HG03565 (cell line): ENCODE measurements at regions not wholly inside any gene's neighbourhood (a gene's known extent, or its start where the extent isn't known, plus 50 kb on each side); places are given as distances from the start of the nearest gene placed in this dataset.

Experiments
- ATAC-seq: cut with Tn5 transposase; IDR thresholded peaks from one replicate; pipeline ENCODE4 v1.9.1; 2021; ENCODE audit warnings: mild to moderate bottlenecking, moderate library complexity; ENCODE audit not compliant: unreplicated experiment

DNA sequence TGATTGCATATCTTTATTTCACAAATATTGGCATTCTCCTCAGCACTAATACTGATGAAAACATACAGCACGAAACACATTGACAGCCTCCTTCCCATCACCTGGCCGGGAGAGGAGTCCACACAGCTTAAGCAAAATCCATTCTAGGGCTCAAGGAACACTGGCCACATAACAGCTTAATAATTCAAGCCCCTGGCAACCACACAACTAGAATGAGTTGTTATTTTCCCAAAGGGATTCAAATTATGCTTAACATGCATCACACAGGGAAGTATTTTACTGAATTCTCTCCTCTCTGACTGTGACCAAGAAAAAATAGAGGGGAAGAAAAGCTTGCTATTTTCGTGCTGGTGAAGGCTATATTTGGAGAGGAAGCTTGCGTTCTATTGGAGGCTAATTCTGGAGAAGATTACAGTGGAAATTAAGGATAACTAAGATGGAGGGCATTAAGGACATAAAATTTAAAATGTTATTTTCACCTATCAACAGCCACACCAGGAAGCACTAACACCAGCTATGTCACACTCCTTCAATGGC lies 198.5 kb downstream of the ADGRG6 start:
- ATAC-seq, result no peak

DNA sequence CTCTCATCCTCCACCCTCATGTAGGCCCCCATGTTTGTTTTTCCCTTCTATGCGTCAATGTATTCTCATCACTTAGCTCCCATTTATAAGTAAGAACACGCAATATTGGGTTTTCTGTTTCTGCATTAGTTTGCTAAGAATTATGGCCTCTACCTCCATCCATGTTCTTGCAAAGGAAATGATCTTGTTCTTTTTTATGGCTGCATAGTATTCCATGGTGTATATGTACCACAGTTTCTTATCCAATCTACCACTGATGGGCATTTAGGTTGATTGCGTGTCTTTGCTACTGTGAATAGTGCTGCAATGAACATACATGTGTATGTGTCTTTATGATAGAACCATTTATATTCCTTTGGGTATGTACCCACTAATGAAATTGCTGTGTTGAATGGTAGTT lies 200.0 kb downstream of the ADGRG6 start:
- ATAC-seq, result no peak

DNA sequence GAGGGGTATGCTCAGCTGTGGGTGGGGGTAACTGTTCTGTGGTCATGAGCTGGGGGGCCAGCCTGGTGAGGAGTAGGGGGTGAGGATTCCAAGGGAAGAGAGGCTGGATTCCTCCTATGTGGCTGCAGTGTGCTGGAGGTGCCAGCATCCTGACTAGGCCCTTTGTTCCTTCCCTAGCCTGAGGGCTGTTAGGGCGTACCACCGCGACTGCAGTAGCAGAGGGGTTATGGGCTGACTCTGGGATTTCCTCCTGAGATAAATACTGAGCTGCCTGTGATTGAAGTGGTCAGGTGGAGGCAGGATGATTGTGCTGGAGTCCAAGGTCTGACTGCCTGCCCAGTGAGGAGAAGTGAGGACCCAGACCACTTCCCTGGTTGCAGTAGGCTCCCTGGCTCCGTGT lies 205.3 kb downstream of the ADGRG6 start:
- ATAC-seq, result no peak

DNA sequence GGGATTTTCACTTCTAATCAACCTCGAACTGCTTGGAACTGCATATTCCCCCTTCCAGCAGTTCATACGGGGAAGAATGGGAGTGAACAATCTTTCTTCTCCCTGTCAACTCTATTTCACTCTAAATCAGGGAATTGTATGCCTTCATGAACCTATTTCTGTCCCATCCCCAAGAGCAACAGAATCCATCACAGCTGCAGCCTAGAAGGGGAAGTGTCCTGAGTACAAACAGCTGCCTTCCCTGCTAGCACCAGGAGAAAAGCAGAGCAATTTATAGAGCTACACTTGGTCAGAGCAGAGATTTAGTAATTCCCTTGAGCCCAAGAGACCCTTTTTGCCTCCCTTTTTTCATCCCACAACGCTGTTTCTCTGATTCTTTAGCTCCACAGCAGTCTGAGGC lies 208.4 kb downstream of the ADGRG6 start:
- ATAC-seq, result no peak

DNA sequence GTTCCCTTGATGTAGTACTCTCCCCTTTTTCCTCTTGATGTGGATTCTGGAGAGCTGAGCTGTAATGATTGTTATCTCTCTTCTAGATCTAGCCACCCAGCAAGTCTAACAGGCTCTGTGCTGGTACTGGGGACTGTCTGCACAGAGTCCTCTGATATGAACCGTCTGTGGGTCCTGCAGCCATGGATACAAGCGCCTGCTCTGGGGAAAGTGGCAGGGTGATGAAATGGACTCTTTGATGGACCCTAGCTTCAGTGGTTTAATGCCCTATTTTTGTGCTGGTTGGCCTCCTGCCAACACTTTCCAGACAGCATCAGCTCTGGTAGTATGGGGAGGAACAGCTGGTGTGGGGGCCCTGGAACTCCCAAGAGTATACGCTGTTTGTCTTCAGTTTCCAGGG lies 216.3 kb downstream of the ADGRG6 start:
- no peak for ATAC-seq

DNA sequence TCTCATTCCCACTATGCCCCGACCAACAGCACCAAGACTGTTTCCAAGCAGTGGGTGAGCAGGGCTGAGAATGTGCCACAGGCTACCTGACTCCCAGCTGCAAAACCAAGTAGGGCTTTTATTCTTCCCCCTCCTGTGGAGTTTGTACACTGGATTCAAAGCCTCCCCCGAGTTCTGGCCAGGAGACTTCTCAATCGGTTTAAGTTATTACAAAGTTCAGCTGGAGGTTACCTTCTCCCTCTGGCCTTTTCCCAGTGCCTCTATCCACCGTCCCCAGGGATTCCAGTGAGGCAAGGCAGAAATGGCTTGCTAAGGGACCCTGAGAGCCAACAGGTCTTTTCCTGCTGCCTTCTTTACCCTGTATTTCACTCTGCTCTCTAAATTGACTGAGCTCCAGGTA lies 217.0 kb downstream of the ADGRG6 start:
- no peak for ATAC-seq

DNA sequence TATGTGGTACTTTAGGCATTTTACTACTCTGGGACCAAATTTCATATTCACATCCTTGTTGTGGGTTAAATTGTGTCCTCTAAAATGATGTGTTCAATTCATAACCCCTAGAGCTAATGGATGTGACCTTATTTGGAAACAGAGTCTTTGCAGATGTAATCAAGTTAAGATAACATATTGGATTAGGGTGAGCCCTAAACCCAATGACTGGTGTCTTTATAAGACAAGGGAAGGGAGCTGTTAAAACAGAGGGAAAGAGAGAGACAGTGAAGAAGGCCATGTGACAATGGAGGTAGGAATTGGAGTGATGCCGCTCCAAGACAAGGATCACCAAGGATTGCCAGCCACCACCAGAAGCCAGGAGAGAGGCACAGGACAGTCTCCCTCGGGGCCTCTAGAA lies 220.0 kb downstream of the ADGRG6 start:
- ATAC-seq, result no peak

DNA sequence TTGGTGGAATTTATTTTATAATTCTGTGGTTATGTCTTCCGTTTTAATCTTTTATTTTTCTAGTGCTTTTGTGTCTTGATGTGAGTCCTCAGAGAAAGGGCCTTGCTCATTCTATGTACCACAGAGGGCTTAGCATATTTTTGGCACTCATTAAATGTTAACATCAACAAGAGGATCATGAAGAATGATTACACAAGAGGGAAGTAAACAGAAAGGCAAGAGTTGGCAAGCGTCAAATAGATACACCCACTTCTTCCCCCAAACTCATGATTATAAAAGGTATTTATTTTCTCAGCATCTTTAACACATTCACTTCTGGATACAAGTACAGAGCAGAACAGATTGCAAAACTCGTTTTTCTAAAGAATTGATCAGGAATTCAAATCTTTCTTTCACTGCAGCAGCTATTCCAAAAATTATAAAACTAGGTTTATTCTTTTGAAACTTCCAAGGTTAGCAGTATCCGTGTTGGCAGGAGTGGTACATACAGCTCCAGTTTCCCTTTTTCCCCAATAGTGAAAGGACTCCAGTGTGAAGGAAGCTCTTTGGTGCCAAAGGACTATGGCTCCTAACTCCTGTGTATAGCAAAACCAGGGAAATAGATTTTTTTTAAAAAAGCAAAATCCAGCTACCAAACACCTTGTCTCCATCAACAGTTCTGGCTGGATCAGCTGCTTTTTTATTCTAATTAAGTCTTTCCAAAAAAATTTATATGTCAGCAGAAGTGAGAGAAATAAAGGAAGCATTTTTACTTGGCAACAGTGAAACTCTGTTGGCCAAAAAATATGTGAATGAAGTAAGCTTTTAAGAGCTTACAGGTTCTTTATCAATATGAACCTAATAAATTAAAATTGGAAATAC lies 221.9 kb downstream of the ADGRG6 start:
- ATAC-seq, result no peak

DNA sequence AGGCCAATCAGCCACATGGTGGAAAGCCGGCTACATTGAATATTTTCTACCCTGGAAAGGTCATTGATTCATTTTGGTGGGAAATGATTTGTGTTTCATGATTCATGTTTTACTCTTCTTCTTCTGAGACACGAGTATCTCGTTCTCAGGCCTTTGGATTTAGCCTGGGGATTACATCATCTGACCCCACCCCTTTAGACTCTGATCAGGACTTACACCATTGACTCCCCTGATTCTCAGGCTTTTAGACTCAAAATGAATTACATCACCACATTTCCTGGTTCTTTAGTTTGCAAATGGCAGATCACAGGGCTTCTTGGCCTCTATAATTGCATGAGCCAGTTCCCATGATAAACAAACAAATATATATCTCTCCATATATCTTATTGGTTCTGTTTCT lies 228.8 kb downstream of the ADGRG6 start:
- ATAC-seq, result no peak

DNA sequence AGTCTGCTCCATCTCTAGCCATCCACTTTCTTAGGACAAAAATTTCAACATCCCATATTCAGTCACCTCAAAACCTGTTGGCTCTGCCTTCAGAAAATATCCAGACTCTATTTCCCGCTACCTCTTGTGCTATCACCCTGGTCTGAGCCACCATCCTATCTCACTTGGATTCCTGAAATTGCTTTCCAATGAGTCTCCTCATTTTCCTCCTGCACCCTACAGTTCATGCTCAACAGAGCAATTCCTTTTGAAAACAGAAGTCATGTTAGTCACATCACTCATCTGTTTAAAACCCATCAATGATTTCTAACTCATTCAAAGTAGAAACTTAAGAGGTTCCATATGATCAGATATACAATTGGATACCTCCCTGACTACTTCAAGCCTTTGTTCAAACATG lies 229.9 kb downstream of the ADGRG6 start:
- no peak for ATAC-seq

DNA sequence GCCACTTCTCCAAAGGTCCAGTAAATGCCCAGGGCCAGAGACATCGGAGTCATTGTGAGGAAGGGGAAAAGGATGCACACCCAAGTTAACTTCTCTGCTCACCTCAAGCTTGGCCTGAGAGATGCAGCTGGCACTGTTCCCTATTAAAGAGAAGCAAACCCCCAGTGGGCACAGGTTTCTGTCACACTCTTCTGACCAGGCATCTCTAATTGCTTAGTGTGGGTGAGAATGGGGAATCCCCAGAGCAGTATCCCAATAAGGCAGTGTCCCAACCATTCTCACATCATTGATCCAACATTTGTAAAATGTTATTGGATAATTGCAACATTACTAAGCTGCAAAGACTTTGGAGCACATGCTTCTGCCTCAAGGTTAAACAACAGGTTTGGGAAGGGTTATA lies 232.3 kb downstream of the ADGRG6 start:
- ATAC-seq, result no peak

DNA sequence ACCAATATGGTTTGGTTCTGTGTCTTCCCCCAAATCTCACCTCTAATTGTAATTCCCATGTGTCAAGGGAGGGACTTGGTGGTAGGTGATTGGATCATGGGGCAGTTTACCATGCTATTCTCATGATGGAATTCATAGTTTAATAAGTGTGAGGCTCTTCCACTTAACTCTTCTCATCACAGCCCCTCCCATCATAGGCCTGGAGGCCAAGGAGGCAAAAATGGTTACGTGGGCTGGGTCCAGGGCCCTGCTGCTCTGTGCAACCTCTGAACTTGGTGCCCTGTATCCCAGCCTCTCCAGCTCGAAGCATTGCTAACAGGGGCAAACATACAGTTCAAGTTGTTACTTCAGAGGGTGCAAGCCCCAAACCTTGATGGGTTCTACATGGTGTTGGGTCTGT lies 232.7 kb downstream of the ADGRG6 start:
- ATAC-seq, result no peak

DNA sequence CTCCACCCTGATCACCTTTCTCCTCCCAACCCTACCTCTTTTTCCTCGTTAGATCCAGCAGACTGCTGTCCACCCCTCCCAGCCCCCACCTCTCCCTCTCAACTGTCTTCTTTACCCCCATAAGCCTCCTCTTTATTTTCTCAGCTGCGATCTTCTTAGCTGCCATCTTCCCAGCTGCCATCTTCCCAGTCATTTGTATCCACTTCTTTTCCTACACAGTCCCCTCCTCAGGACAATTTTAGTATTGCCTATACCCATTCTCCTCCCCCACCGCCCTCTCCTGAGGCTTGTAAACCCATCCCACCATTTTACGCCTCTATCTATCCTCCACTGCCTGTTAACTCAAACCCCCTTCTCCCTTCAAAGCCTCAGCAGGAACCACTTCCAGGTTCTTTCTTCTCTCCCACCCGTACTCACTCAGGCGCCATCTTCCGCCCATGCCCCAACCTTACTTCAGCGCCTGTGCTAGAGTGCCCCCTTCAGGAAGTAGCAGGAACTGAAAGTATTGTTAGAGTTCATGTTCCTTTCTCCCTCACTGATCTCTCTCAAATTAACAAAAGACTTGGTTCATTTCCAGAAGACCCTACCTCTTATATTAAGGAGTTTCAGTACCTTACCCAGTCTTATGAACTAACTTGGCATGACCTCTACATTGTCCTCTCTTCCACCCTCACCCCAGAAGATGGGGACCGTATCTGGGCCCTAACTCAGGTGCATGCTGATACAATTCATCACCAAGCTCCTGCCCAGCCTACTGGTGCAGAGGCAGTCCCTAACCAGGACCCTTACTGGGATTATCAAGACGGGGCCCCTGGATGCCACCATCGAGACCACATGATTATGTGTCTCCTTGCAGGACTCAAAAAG lies 236.0 kb downstream of the ADGRG6 start:
- ATAC-seq, result no peak

DNA sequence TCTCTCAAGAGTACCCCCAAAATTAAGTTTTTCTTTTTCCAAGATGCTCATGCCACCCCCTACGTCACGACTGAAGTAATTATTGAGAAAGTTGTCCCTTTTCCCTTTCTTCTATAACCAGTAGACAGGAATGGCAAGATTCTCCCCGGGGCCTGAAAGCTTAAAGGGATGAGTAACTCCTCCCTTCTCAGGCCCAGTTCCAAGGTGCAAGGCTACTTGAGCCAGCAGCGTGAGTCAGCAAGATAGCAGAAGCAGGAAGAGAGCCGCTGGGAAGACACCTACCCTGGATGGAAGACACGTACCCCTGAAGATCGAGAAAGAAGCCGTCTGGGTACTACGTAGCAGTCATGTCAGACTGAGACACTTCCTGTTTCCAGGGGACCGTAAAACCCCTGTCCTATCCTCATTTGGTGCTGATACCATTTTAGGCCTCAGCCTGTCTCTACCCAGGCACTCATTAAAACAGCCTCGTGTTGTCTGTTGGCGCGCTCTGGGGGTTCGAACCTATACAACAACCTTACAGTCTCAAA lies 241.0 kb downstream of the ADGRG6 start:
- ATAC-seq, result no peak

DNA sequence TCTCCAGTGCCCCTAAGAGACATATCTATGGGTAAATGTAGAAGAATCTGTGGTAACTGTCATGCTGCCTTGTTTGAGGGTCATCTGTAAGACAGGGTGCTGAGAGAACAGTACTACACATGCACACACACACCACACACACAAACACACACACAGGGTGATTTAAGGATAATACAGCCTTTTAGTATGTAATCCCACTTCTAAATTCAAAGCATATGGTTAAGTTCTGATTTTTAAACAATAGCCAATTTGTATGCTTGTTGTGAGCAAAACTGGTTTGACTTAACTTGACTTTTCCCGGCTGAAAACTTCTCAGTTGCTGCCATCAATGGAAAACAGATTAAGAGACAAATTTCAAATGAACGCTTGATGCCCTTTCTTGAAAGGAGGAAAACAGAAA lies 241.8 kb downstream of the ADGRG6 start:
- no peak for ATAC-seq

DNA sequence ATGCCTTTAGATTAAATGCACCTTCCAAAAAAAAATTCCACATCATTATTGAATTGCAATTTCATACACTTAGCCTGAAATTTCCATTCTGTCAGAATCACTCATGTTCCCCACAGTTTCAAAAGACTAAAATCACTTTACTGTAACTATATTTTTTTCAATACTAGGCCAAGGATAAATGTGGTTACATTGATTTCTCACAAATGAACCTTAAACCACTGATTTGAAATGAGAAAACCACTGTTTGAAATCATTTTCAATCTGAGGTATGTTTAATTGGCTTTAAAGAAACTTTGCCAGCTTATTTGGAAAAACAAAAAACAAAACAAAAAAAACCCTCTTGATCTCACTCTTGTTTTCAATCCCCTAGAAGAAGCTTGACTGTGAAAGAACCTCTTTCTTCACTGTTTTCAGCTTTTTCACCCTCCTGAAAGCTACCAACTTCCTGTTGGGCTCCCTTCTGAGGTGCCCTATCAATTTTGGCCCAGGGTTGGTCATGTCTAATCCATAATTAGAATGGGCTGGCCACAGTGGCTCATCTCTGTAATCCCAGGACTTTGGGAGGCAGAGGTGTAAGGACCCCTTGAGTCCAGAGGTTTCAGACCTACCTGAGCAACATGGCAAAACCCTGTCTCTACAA lies 242.5 kb downstream of the ADGRG6 start:
- ATAC-seq, result no peak

DNA sequence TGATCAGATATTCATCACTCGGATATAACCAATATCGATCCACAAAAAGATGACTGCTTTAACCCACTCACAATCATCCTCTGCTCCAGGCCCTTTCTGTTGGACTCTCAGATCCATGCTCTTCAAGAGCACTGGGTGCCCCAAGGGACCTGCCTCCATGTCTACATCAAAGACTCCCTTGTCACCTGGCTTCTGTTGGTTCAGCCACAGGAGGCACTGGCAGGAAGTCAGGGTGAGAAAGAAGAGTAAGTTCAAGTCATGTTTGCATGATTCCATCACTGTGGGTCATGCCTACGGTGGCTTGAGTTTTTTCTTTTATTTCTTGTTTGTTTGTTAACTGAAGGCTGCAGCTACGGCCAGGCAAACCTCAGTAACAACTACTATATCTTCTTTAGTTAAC lies 243.3 kb downstream of the ADGRG6 start:
- ATAC-seq, result no peak

DNA sequence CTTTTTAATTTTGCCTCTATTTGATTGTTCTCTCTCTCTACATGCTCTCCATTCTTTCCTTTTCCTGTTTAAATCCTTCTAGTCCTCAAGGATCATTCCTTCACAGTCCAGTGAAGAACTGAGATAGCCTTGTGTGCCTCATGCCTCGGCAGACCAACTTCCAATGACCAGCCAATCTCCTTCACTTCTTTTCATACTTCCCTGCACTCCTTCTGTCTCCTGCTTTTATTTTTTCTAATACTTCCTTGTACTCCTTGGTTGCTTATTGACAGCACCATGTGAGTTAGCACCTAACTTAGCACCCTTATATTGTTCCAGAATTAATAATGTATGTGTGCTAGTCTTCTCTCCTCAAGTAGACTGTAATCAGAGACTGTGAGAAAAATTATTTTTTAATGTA lies 246.8 kb downstream of the ADGRG6 start:
- no peak for ATAC-seq

DNA sequence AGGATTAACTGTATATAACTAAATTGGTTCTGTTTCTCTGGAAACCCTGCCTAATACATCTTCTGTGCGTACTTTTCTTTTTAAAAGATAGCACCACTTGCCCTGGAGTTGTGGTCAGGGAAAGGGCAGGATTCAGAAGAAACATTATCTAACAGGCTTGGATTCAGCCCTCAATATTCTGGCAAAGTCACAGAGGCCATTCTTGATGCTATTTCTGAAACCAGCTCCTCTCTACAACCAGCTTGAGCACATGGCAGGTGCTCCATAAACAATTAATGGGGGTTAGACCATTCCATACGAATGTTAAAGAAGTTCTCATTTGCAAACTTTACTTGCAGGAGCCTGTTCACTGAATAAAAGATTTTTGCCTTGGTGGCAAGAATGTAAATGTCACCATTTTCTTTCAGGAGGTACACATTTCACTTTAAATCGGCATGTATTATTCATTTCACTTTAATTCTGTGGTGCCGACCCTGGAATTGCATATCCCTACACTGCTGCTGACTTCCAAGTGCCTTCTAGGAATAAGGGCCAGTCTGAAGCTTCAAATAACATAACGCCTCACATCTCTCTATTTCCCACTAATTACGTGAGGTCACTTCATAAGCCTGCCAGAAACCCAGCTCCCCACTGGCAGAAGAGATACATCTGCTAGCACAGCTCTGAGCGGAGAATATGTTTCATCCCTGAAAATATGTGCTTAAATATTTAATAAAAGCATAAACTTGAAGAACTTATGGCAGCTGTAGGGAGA lies 248.7 kb downstream of the ADGRG6 start:
- ATAC-seq, result no peak

DNA sequence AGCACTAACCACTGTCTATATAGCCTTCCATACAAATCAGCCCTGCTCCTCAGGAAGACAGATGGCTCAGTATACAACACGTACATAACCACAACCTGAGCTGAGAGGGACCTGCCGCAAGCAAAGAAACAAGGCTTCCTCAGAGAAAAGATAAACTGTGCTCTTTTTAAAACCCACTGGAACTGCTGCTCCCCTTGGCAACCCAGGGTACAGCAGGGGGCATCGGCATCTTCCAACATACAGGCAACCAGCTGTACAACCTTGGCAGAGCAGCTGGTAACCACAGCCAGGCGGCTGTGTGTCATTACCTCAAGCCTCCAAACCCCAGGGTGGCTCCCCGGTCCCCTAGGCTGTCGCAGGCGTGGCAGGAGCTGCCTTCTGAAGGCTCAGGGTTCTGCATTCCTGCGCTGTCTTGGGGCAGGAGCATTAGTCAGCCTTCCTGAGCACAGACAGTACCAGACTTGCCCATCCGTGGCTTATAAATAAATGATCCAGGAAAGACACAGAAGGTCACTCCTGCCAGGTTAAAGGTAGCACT lies 249.5 kb downstream of the ADGRG6 start:
- ATAC-seq, result no peak
